GM18519 (cell line): ENCODE measurements at regions not wholly inside any gene's neighbourhood (a gene's known extent, or its start where the extent isn't known, plus 50 kb on each side); places are given as distances from the start of the nearest gene placed in this dataset.

ENCODE experiments used
- ATAC-seq: cut with Tn5 transposase; IDR thresholded peaks from one replicate; pipeline ENCODE4 v1.9.1; 2021; ENCODE audit warnings: mild to moderate bottlenecking, moderate library complexity; ENCODE audit not compliant: unreplicated experiment, low FRiP score

DNA sequence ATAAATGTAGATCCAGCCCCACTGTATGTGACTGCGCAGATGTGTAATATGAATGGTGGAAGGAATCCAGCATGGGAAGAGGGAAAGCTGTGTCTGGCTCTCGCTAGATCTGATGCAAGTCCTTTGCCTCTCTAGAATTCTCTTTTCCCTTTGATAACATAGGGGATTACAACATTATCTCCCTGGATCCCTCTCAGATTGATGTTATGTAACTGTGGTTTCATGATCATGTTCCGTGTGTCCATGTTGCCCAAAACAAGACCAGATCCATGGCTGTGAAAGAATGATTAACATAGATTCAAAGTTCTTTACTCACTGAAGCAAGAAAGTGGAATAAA is 184.0 kb upstream of the UBL3 start:
- ATAC-seq: no peak

- ATAC-seq: no peak
These were observed 183.5 kb upstream of the UBL3 start for GRCh38 chr13:30033681-30034457.

DNA sequence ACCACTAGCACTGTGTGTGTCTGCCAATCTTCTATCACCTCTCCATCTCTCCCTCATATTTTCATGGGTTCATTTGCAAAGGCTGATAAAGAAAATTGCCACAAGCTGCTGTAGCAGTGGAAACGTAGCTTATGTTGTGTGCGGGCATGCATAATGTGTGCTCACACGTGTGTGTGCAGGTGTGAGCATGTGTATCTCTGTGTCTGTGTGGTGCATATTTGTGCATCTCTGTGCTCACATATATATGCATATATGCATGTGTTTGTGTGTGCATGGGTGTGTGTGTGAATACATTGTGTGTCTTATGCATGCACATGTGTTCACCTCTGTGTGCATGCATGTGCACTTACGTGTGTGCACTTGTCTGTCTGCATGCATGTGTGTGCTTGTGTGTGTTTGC is 181.8 kb upstream of the UBL3 start:
- no peak for ATAC-seq

DNA sequence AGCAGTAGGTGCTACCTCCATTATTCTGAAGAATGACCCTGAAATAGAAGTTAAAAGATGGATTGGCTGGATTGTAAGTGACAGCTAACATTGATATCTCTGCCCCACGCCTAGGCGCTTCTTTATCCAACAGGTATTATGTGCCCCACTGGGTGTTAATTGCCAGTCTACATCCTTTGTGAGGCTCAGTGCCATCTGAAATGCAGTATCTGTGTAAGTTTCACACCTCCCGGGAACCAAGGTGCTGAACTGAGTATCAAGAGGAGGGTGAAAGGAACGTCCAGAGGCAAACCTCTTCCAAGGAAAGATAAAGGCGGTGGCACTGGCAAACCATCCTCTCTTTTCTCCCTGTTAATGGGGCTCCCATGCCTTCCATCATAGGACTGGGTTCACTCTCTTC is 181.1 kb upstream of the UBL3 start:
- no peak for ATAC-seq

- no peak for ATAC-seq
These were observed 179.8 kb upstream of the UBL3 start for GRCh38 chr13:30030141-30030750.

- no peak for ATAC-seq
These were observed 177.4 kb upstream of the UBL3 start for GRCh38 chr13:30027569-30028455.

DNA sequence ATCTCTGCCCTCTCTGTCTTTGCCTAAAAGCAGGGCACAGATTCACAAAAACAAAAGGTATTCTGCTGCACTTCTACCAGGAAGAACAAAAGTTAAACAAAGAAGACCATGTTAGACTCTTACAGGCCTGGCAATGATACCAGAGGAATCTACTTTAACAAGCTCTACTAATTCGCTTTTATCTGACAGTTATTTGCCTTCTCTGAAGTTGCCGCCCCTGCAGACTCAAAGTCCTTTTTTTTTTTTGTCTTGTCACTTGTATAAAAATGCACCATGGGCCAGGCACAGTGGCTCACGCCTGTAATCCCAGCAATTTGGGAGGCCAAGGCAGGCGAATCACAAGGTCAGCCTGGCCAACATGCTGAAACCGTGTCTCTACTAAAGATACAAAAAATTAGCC is 176.5 kb upstream of the UBL3 start:
- ATAC-seq: no peak

DNA sequence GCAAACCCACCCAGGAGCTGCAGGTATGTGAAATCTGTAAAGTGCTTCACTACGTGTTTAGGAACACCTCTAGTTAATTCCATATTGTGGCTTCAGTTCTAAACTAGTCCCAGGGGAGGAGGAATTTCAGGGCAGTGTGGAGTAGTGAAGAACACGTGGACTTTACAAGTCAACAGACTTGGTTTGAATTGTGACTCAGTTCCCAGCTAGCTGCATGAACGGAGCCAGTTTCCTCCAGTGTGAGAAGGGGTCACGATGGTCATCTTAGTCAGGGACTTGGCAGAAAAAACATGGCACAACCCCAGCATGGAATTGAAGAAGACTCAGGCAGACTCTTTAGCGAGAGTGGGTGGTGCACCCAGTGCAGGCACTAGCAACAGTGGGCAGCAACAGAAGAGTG is 175.7 kb upstream of the UBL3 start:
- no peak for ATAC-seq

DNA sequence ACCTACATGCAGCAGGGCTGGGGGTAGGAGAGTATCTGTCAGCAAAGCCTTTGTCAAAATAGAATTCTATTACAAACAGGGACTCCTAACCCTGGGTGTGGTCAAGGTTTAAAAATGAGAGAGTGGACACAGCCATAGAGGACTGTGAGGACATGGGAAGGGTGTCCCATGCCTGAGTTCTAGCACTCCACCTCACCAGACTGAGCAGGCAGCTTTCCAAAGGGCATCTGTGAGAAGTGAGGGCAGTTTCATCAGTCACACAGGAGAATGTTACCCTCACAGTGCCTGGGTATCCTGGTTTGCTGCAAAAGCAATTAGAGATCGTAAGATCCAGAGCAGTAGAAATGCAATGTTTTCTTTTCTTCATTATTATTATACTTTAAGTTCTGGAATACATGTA is 174.9 kb upstream of the UBL3 start:
- ATAC-seq: no peak

DNA sequence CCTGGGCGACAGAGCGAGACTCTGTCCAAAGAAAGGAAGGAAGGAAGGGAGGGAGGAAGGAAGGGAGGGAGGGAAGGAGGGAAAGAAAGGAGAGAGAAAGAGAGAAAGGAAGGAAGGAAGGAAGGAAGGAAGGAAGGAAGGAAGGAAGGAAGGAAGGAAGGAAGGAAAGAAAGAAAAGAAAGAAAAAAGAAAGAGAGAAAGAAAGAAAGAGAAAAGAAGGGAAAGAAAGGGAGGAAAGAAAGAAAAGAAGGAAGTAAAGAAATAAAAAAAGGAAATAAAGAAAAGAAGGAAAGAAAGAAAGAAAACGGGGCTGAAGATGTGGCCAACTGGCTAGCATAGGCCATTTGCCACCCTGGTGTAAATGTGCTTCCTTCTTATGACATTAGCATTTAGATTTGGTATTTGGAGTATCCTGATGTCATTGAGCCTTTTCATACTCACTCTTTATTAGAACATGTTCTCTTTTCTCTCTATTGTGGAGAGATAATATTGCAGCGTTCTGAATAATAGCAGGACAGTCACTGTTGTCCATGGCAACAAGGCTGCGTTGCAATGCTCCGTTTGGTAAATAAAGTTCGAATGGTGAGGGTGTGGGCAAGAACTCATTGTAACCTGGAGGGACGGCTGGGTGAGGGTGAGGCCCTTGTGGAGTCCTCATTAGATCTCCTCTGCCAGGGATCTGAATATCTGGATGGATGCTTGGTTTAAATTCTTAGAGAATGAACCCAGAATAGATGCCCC is 173.9 kb upstream of the UBL3 start:
- no peak for ATAC-seq

DNA sequence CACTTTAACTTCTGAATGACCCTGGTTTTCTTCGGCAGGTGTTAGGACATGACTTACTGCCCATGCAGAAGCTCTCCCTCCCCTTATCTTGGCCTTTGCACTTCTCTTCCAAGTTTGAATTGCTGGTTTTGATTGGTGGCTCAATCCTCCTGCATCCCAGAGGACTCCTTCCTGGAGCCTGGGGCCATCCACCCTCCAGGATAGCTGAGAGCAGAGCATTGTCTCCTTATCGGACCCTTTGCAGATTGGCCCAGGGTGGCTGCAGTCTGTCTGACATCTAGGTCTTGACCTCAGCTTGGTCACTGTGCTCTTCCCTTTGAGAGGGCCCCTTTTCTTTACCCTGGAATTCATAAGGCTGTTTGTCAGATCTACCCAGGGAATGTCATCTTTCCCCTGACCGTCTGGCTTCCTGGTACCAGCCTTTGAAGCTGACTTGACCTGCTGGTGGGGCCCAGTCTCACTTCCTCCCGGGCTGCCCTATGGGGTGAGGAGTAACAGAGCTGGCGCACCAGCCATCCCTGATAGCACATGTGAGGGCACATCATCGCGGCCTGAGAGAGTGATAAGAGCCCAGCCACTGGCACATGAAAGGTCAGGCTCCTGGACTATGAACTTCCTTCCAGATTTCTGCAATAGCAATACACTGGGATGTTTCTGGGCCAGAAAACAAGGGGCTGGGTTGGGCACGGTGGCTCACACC is 172.9 kb upstream of the UBL3 start:
- ATAC-seq: no peak

GRCh38 chr13:30022796-30023195 is 172.4 kb upstream of the UBL3 start:
- ATAC-seq: no peak

DNA sequence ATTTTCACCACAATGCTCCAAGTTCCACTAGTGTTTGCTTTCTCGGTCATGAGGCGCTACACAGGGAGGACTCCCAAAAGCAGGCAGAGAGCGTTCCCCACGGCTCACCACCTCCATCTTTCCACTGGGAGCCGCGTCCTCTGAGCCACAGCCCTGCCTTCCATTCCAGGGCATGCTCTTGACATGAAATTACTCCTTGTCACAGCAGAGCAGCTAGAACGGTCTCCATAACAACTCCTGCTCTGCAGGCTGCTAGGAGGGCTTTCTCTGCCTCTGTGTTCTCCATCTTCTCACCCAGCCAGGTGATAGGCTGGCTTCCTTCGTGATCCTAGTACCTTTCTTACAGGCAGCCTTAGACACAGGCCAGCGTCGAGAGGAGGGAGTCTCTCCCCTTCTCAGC is 171.8 kb upstream of the UBL3 start:
- ATAC-seq: no peak

DNA sequence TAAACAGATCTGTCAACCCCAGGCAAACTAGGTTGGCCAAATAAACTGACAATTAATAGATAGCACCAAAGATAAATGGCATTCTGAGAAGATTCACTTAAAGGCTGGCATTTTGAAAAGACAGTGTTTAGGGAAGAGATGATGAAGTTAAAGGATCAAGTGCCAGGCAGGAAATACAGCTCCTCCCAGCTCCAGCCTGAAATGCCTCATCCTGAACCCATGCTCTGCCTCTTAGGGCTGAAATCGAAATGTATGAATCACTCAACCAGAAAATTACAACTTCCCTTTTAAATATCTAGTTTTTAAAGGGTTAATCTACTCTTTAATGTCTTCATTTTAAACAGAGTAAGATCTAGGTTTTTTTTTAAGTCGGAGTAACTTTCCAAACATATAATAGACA is 171.2 kb upstream of the UBL3 start:
- no peak for ATAC-seq

- no peak for ATAC-seq
These were observed 170.4 kb upstream of the UBL3 start for GRCh38 chr13:30020726-30021312.

- no peak for ATAC-seq
These were observed 169.5 kb upstream of the UBL3 start for GRCh38 chr13:30019648-30020626.

DNA sequence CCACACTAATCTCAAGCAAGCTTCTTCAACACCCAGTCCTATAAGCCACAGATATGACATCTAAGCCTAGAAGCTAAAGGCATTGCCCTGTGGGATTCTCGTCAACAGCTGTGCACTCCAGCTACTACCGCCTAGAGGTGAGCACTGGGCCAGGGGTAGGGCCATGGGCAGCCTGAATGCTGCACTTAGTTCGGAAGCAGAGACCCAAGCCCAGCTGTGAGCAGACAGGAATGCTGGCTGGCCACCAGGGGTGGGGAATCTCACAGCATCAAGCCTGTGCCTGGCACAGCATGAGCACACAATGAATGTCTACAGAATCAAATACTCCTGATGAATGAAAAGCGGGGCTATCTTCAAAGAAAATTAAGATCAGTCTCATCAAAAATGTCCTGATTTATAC is 167.5 kb upstream of the UBL3 start:
- ATAC-seq: no peak

DNA sequence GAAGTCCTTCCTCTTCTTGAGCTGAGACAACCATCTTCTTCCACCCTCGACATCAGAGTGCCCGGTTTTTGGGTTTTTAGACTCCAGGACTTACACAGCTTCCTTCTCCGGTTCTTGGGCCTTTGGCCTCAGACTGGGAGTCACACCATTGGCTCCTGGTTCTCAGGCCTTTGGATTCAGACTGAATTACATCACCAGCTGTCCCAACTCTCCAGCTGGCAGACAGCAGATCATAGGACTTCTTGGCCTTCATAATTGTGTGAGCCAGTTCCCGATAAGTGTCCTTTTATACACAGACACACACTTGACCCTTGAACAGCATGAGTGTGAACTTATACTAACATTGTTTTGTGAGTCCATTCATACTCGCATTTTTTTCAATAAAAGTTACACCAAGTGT is 166.0 kb upstream of the UBL3 start:
- no peak for ATAC-seq

DNA sequence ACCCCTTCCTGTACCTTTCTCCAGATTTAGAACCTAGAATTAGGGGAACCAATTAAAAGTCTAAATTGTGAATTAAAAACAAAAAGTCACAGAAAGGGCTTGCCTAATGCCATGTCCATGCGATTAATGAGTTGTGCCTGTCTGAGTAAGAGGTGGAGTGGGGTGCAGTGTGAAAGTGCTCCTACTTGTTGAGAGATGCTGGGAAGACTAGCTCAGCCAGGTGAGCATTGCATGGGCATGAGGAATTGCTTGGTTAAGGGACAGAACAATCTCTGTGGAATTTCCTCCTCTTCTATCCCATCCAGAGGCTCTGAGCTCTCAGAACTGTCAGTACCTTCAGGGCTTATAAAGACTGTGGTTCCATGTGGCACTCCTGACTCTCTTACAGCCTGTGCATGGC is 159.0 kb upstream of the UBL3 start:
- no peak for ATAC-seq
